Tongue (tissue), 2 donors: ENCODE measurements at regions not wholly inside any gene's neighbourhood (a gene's known extent, or its start where the extent isn't known, plus 50 kb on each side); places are given as distances from the start of the nearest gene placed in this dataset. TPM values are rescaled to one million over a fixed set of nuclear protein-coding genes. Genes with fewer than 3 reads are reported as not detected.

ENCODE experiments used
- DNase-seq: peaks from one replicate; pipeline ENCODE4 v3.0.0-alpha.2; 2015
- small RNA-seq: library from RNA; depleted of rRNA; stranded (forward); fragments of <200 nt; gene quantifications from one replicate; pipeline ENCODE3, GENCODE V24; 2014; ENCODE audit warnings: low replicate concordance

GRCh38 chr3:73687106-73688004 is 62.6 kb upstream of the PDZRN3 start:
- DNase-seq: peak; percentile 40

- DNase-seq: peak; percentile 80
Measured at GRCh38 chr3:73685061-73685460, 60.3 kb upstream of the PDZRN3 start.

GRCh38 chr3:73683706-73684105 is 59.0 kb upstream of the PDZRN3 start:
- no peak for DNase-seq

- no peak for DNase-seq
Measured at GRCh38 chr3:73681610-73682009, 56.9 kb upstream of the PDZRN3 start.

DNA sequence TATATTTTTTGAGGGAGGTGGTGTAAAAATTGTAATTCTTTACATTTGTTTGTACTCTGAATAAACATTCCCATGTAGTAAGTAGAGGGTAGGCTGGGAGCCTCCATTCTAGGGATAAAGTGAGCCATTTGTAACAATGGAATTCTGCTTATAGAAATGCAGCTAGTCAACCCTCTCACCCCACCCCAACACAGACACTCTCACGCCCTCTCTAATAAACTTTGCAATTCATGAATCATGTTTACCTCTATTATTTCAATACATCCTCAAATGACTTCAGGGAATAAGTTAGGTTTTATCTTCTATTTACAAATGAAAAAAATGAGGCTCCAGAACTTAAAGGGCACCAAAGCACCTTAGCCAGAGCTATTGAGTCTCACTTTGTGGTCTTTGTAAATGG is 56.5 kb upstream of the PDZRN3 start:
- DNase-seq: no peak

DNA sequence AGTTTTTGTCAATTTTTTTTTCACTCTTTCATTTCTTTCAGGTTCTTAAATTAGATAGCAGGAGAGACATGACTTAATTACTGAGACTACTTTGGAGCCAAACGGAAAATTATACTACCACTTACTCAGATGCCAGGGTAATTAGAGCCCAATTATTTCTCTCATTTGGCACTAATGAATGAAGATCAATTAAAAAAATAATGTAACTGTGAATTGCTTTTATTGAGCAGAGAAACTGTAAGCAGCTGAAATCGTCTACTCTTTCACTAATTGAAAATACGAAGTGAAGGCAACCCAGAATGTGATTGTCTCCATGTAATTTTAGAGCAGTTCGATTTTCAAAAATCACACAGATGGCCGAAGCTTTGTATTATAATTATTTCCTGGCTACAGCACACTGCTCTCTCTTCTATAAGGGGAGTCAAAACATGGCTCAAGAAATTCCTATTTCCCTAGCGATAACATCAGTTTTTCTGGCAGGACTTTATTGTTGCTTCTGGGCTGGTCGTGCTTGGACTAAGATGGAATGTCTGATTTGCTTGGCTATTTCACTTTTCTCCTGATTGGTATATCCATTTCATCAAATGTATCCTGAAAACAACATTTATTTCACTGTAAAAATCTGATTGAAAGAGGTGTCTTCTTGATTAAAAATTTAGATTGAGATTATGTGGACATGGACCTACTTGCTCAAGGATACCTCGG is 55.8 kb upstream of the PDZRN3 start:
- peak; percentile 14 for DNase-seq

- DNase-seq: no peak
Measured at GRCh38 chr3:73677336-73678024, 52.7 kb upstream of the PDZRN3 start.

Small RNA genes lying in the stretch of these regions (small RNA-seq; reads per million reads assigned to genes)
- gene RF00017: not detected
